HepG2 (cell line): ENCODE measurements at regions not wholly inside any gene's neighbourhood (a gene's known extent, or its start where the extent isn't known, plus 50 kb on each side); places are given as distances from the start of the nearest gene placed in this dataset.

Experiments used
- CHD2 ChIP-seq: IDR thresholded peaks from 2 replicates; pipeline ENCODE4 v1.6.1; 2011; ENCODE audit warnings: low read depth, low read length, improper control_type of control experiment
- CTCF ChIP-seq: sonication (generic); formaldehyde crosslinking; IDR thresholded peaks from 2 replicates; pipeline ENCODE4 v1.5.0; 2020; ENCODE audit warnings: mild to moderate bottlenecking, missing genetic modification reagents, moderate library complexity
- EZH2 ChIP-seq: conservative IDR thresholded peaks from 2 replicates; pipeline ENCODE4 v1.6.1; 2012; ENCODE audit warnings: mild to moderate bottlenecking, low read depth, low read length, moderate library complexity
- IRF2 ChIP-seq: IDR thresholded peaks from 2 replicates; pipeline ENCODE4 v1.6.1; 2018; ENCODE audit warnings: missing genetic modification reagents, missing compliant biosample characterization
- KDM1A ChIP-seq: IDR thresholded peaks from 2 replicates; pipeline ENCODE4 v1.6.1; 2016; ENCODE audit warnings: missing compliant biosample characterization
- MAFK ChIP-seq, 2 experiments: IDR thresholded peaks in 1 of 2; conservative IDR thresholded peaks in 1 of 2; 2 replicates each; pipeline ENCODE4 v1.6.1; 2011; ENCODE audit warnings: improper control_type of control experiment in 2 of 2, low read length in 2 of 2
- MTA3 ChIP-seq: sonication (generic); formaldehyde crosslinking; IDR thresholded peaks from 2 replicates; pipeline ENCODE4 v1.4.0; 2020; ENCODE audit warnings: missing genetic modification reagents
- POLR2AphosphoS2 ChIP-seq: IDR thresholded peaks from 2 replicates; pipeline ENCODE4 v1.6.1; 2011; ENCODE audit warnings: low read depth, low read length, improper control_type of control experiment
- REPIN1 ChIP-seq: sonication (generic); formaldehyde crosslinking; IDR thresholded peaks from 2 replicates; pipeline ENCODE4 v1.8.0; 2022; ENCODE audit warnings: missing genetic modification reagents, low read depth, mild to moderate bottlenecking, borderline replicate concordance
- TBX2 ChIP-seq: sonication (generic); formaldehyde crosslinking; IDR thresholded peaks from 2 replicates; pipeline ENCODE4 v1.5.0; 2020; ENCODE audit warnings: missing genetic modification reagents, mild to moderate bottlenecking, borderline replicate concordance
- ZNF264 ChIP-seq: sonication (generic); formaldehyde crosslinking; IDR thresholded peaks from 2 replicates; pipeline ENCODE4 v1.4.0; 2020; ENCODE audit warnings: missing genetic modification reagents
- ZNF629 ChIP-seq: sonication (generic); formaldehyde crosslinking; conservative IDR thresholded peaks from 2 replicates; pipeline ENCODE4 v1.5.0; 2020; ENCODE audit warnings: missing genetic modification reagents

- TF ChIP-seq ZNF629 (CRISPR knock-in tag): no peak
- TF ChIP-seq MAFK (conservative IDR thresholded peaks at IDR 0.05 in 1 of 2, IDR thresholded peaks at IDR 0.05 in 1 of 2; ENCODE audit: low read length in 2 of 2): no peak
- TF ChIP-seq EZH2: no peak
- no peak for TF ChIP-seq CTCF (CRISPR knock-in tag)
- no peak for TF ChIP-seq IRF2
- no peak for TF ChIP-seq KDM1A (CRISPR knock-in tag)
- TF ChIP-seq TBX2 (CRISPR knock-in tag): no peak
- no peak for TF ChIP-seq POLR2AphosphoS2
- no peak for TF ChIP-seq REPIN1 (CRISPR knock-in tag)
- no peak for TF ChIP-seq CHD2
- TF ChIP-seq ZNF264 (CRISPR knock-in tag): no peak
- TF ChIP-seq MTA3 (CRISPR knock-in tag): no peak
Observed at GRCh38 chr4:15132739-15133138, 130.5 kb downstream of the CPEB2 start.
